ENCODE measurements at regions not wholly inside any gene's neighbourhood (a gene's known extent, or its start where the extent isn't known, plus 50 kb on each side); places are given as distances from the start of the nearest gene placed in this dataset.

- no peak overlapping the region for H3K4me3 ChIP-seq (ENCODE audit: low read depth, low read length)
- TF ChIP-seq, protein P1, sequence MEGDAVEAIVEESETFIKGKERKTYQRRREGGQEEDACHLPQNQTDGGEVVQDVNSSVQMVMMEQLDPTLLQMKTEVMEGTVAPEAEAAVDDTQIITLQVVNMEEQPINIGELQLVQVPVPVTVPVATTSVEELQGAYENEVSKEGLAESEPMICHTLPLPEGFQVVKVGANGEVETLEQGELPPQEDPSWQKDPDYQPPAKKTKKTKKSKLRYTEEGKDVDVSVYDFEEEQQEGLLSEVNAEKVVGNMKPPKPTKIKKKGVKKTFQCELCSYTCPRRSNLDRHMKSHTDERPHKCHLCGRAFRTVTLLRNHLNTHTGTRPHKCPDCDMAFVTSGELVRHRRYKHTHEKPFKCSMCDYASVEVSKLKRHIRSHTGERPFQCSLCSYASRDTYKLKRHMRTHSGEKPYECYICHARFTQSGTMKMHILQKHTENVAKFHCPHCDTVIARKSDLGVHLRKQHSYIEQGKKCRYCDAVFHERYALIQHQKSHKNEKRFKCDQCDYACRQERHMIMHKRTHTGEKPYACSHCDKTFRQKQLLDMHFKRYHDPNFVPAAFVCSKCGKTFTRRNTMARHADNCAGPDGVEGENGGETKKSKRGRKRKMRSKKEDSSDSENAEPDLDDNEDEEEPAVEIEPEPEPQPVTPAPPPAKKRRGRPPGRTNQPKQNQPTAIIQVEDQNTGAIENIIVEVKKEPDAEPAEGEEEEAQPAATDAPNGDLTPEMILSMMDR (IDR thresholded peaks at IDR 0.05; ENCODE audit: insufficient read depth, low read depth, low read length, missing control alignments): no peak
- DNase-seq (ENCODE audit: low read depth): no peak
Observed at GRCh38 chr12:94094700-94095099, 53.7 kb upstream of the PLXNC1 start.

DNA sequence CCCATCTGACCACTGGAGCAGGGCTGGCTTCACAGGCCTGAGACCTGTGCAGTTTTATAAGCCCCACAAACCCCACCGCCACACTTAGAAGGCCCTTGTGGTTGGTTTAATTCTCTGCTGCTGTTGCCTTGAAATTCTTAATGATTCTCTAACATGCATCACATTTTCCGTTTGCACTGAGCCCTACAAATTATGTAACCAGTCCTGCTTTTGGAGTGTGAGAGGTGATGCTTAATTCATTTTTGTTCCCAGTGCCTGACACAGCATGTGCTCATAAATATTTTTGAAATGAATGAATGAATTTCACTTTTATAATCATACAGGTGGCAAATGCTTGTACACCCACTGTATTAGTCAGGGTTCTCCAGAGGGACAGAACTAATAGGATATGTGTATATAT, 52.8 kb upstream of the PLXNC1 start:
- TF ChIP-seq, protein P1 (IDR thresholded peaks at IDR 0.05; ENCODE audit: insufficient read depth, low read depth, low read length, missing control alignments): no peak
- DNase-seq (ENCODE audit: low read depth): no peak
- H3K4me3 ChIP-seq (ENCODE audit: low read depth, low read length): no peak overlapping the region

DNA sequence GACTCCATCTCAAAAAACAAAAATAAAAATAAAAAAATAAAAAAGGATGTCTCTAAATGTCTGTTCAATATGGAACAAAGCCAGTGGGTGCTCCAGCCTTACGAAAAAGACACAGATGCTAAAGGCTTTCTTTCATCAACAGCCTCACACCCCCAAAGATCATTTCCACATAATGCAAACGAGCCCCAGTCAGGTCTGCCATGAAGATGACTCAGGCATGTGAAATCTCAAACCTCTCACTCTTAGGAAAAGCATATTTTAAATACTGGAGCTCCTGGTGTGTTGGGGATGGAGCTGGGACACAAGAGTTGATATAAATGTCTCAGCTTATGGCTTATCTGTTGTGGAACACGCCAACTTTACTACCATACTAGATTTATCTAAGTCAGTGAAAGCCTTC, 49.9 kb upstream of the PLXNC1 start:
- no peak overlapping the region for H3K4me3 ChIP-seq (ENCODE audit: low read depth, low read length)
- TF ChIP-seq, protein P1 (IDR thresholded peaks at IDR 0.05; ENCODE audit: insufficient read depth, low read depth, low read length, missing control alignments): no peak
- DNase-seq (ENCODE audit: low read depth): no peak

All from GM12865 (cell line).